HepG2 (cell line): ENCODE measurements at regions not wholly inside any gene's neighbourhood (a gene's known extent, or its start where the extent isn't known, plus 50 kb on each side); places are given as distances from the start of the nearest gene placed in this dataset.

Experiments used
- ATAC-seq: fragments of 200-7000 bp; cut with Tn5 transposase; 3 replicates; pipeline ENCODE4 v1.9.1; 2020; ENCODE audit warnings: mild to moderate bottlenecking, moderate library complexity
- BruUV-seq: library from RNA; stranded (reverse); fragments of 400-500 nt; replicated peaks from 2 replicates; lab custom pipeline; 2021; lab: Mats Ljungman, UMichigan
- CTCF ChIA-PET: fragments of 300-600 bp; formaldehyde crosslinking; extraction: SDS; loops from one replicate; lab custom pipeline; 2021; ENCODE audit warnings: low total read pairs, inconsistent platforms, low intra/inter-chr PET ratio; lab: Yijun Ruan, JAX
- POLR2A ChIA-PET: fragments of 350-600 bp; sonication (Branson Sonifier 250); formaldehyde crosslinking; loops from one replicate; lab custom pipeline; 2020; ENCODE audit warnings: antibody characterized with exemption, inconsistent platforms; lab: Yijun Ruan, JAX
- DNase-seq: peaks from one replicate; pipeline ENCODE4 v3.0.0-alpha.2; 2015; ENCODE audit warnings: low spot score
- FAIRE-seq: peaks from 3 replicates; lab custom pipeline; 2011; peaks lifted over from hg19 to GRCh38; lab: Jason Lieb, UNC
- H2AFZ ChIP-seq: one replicate; pipeline ENCODE4 v1.6.1; 2011; ENCODE audit warnings: low read length, inconsistent platforms
- H3K27ac ChIP-seq: fragments of 300-600 bp; 3 replicates; pipeline ENCODE4 v1.8.0; 2011; ENCODE audit warnings: mixed run types, mild to moderate bottlenecking, mixed read lengths, low read length, inconsistent platforms; ENCODE audit not compliant: insufficient read depth; ENCODE audit errors: extremely low read length
- H3K27me3 ChIP-seq, 2 experiments: fragments of 200-600 bp in 1 of 2; 2 replicates in 1 of 2; 3 replicates in 1 of 2; pipeline versions ENCODE4 v1.6.0 to v1.8.0; 2011; ENCODE audit warnings: low read length in 2 of 2, mild to moderate bottlenecking in 2 of 2, moderate library complexity in 2 of 2, inconsistent platforms in 1 of 2; ENCODE audit not compliant: insufficient read depth in 2 of 2, control insufficient read depth in 1 of 2
- H3K36me3 ChIP-seq, 2 experiments: fragments of 200-600 bp in 1 of 2; replicated peaks in 1 of 2; 2 replicates in 1 of 2; 3 replicates in 1 of 2; pipeline versions ENCODE4 v1.5.1 to v1.8.0; 2011; ENCODE audit warnings: low read length in 2 of 2, inconsistent platforms in 1 of 2; ENCODE audit not compliant: insufficient read depth in 2 of 2, control insufficient read depth in 1 of 2
- H3K4me1 ChIP-seq: 2 replicates; pipeline ENCODE4 v1.5.1; 2012; ENCODE audit warnings: low read length, inconsistent platforms; ENCODE audit not compliant: insufficient read depth
- H3K4me2 ChIP-seq: 2 replicates; pipeline ENCODE4 v1.6.0; 2011; ENCODE audit warnings: low read depth, low read length, inconsistent platforms
- H3K4me3 ChIP-seq, 3 experiments: fragments of 200-600 bp in 1 of 3; sonication (generic), shearing (Covaris generic) in 1 of 3; replicated peaks in 1 of 3; 2 replicates each; pipeline ENCODE4 v1.5.1; 2011 to 2016; ENCODE audit warnings: low read length in 3 of 3, inconsistent platforms in 2 of 3, low read depth in 2 of 3, mild to moderate bottlenecking in 2 of 3, control low read depth in 1 of 3, mixed read lengths in 1 of 3; ENCODE audit not compliant: insufficient read depth in 1 of 3
- H3K79me2 ChIP-seq: one replicate; pipeline ENCODE4 v1.6.1; 2011; ENCODE audit warnings: low read length, inconsistent platforms; ENCODE audit not compliant: insufficient read depth
- H3K9ac ChIP-seq: 2 replicates; pipeline ENCODE4 v1.6.0; 2011; ENCODE audit warnings: mild to moderate bottlenecking, low read depth, low read length, inconsistent platforms; ENCODE audit not compliant: insufficient read depth
- H3K9me3 ChIP-seq: 2 replicates; pipeline ENCODE4 v1.5.1; 2012; ENCODE audit warnings: mild to moderate bottlenecking, low read length
- H4K20me1 ChIP-seq: 2 replicates; pipeline ENCODE4 v1.6.0; 2011; ENCODE audit warnings: inconsistent platforms, mild to moderate bottlenecking, low read length, moderate library complexity; ENCODE audit not compliant: insufficient read depth
- CTCF ChIP-seq: sonication (generic); formaldehyde crosslinking; IDR thresholded peaks from 2 replicates; pipeline ENCODE4 v1.5.0; 2020; ENCODE audit warnings: mild to moderate bottlenecking, missing genetic modification reagents, moderate library complexity
- ESRRA ChIP-seq: sonication (generic); formaldehyde crosslinking; IDR thresholded peaks from 2 replicates; pipeline ENCODE4 v1.5.1; 2020; ENCODE audit warnings: mild to moderate bottlenecking, low read depth, missing genetic modification reagents
- HMGXB4 ChIP-seq, 2 experiments: sonication (generic) in 1 of 2; formaldehyde crosslinking in 1 of 2; IDR thresholded peaks; 2 replicates each; pipeline versions ENCODE4 v1.4.0 to v1.6.1; 2018 to 2020; ENCODE audit warnings: missing genetic modification reagents in 2 of 2, borderline replicate concordance in 1 of 2, low read depth in 1 of 2, mild to moderate bottlenecking in 1 of 2, missing biosample characterization in 1 of 2
- RAD21 ChIP-seq: fragments of 450-650 bp; formaldehyde crosslinking; IDR thresholded peaks from 2 replicates; pipeline ENCODE4 v1.5.0; 2020; ENCODE audit warnings: mild to moderate bottlenecking
- REXO4 ChIP-seq: sonication (generic); formaldehyde crosslinking; IDR thresholded peaks from 2 replicates; pipeline ENCODE4 v1.8.0; 2022; ENCODE audit warnings: missing genetic modification reagents, mild to moderate bottlenecking, borderline replicate concordance
- STAG1 ChIP-seq: sonication (generic); formaldehyde crosslinking; IDR thresholded peaks from 2 replicates; pipeline ENCODE4 v1.4.0; 2020; ENCODE audit warnings: missing genetic modification reagents
- TEAD3 ChIP-seq: optimal IDR thresholded peaks from 2 replicates; pipeline ENCODE3; 2016; ENCODE audit warnings: borderline replicate concordance
- THAP11 ChIP-seq: IDR thresholded peaks from 2 replicates; pipeline ENCODE4 v1.6.1; 2016; ENCODE audit warnings: missing biosample characterization, missing genetic modification reagents
- ZFYVE20 ChIP-seq: sonication (generic); formaldehyde crosslinking; IDR thresholded peaks from 2 replicates; pipeline ENCODE4 v1.8.0; 2023; ENCODE audit warnings: low read depth, mild to moderate bottlenecking, moderate library complexity, missing genetic modification reagents, borderline replicate concordance
- WGBS: methylation state at CpG from one replicate; pipeline ENCODE4 v1.1.6; 2017; ENCODE audit warnings: low lambda C conversion rate; 5-methylcytosine and 5-hydroxymethylcytosine counted together
- in situ Hi-C: cut with HindIII; loops from 2 replicates; pipeline ENCODE4 v1.10.0; 2017; ENCODE audit warnings: low pct_unique_long_range_greater_than_20kb; ENCODE audit not compliant: extremely low pct_ligation_motif_present
- intact Hi-C: fragments of 100-400 bp; cut with micrococcal nuclease; formaldehyde crosslinking; loops from one replicate; pipeline ENCODE4 v1.10.0; 2022; ENCODE audit not compliant: unreplicated experiment
- TF ChIP-seq, protein P1 (sequence below): sonication (generic); formaldehyde crosslinking; IDR thresholded peaks from 2 replicates; pipeline ENCODE4 v1.5.0; 2020; ENCODE audit warnings: mild to moderate bottlenecking, low read depth, missing genetic modification reagents, borderline replicate concordance
- TF ChIP-seq, protein P2 (sequence below): sonication (generic); formaldehyde crosslinking; IDR thresholded peaks from 2 replicates; pipeline ENCODE4 v1.5.0; 2020; ENCODE audit warnings: mild to moderate bottlenecking, missing genetic modification reagents

GRCh38 chr6:33967966-33968724 is 164.3 kb upstream of the MLN start:
- Histone ChIP-seq H3K4me1 (no peaks in the 10 kb centered on the region), H3K79me2 (no peaks in the 10 kb centered on the region), H3K27ac (no peak overlapping the region), H4K20me1 (no peaks in the 10 kb centered on the region), H3K36me3 (no peaks in the 10 kb centered on the region), H2AFZ (no peak overlapping the region), H3K4me3 (no peak overlapping the region), H3K9me3 (no peaks in the 10 kb centered on the region), H3K4me2 (no peak overlapping the region), H3K27me3 (peaks cover 0 to 25% of the 10 kb centered on the region in 2 experiments; a peak in 2 of 5 replicates), H3K9ac (no peak overlapping the region)
- intact Hi-C loops: loop anchor here (1.0 to 5.0 kb wide), 2 partner anchors 36 to 59 kb away; no protein-coding TSS in a partner anchor
- BruUV-seq: no TSS peak
- peak; percentile 87 for FAIRE-seq
- ATAC-seq: peak; percentile 96
- 2% methylated on average over 3 of the region's 3 CpGs for WGBS
- CTCF ChIA-PET: interaction anchor here (0.7 to 1.8 kb wide), 3 partner anchors 58 to 187 kb away, joined by 3 to 32 read pairs (median 3); no protein-coding TSS in a partner anchor
- POLR2A ChIA-PET: no interaction called here
- in situ Hi-C loops: loop anchor here (5.0 kb wide), 1 partner anchor 59 kb away; no protein-coding TSS in a partner anchor
- DNase-seq: peak; percentile 47
- TF ChIP-seq ESRRA (no peak), REXO4 (CRISPR knock-in tag) (no peak), TEAD3 (CRISPR knock-in tag) (peak; percentile 51), THAP11 (0 out of 2 replicates have a peak, but pooled peaks have one; percentile 17), HMGXB4 (CRISPR knock-in tag; IDR thresholded peaks at IDR 0.05; ENCODE audit: borderline replicate concordance in 1 of 2, low read depth in 1 of 2) (0 out of 4 replicates have a peak, but pooled peaks of 1 of the 2 experiments have one; percentile 25), ZFYVE20 (no peak), CTCF (CRISPR knock-in tag) (peak; percentile 80), RAD21 (CRISPR knock-in tag) (peak; percentile 84), STAG1 (CRISPR knock-in tag) (peak; percentile 90)
- TF ChIP-seq, protein P1, sequence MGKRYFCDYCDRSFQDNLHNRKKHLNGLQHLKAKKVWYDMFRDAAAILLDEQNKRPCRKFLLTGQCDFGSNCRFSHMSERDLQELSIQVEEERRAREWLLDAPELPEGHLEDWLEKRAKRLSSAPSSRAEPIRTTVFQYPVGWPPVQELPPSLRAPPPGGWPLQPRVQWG (CRISPR knock-in tag): no peak
- TF ChIP-seq, protein P2, sequence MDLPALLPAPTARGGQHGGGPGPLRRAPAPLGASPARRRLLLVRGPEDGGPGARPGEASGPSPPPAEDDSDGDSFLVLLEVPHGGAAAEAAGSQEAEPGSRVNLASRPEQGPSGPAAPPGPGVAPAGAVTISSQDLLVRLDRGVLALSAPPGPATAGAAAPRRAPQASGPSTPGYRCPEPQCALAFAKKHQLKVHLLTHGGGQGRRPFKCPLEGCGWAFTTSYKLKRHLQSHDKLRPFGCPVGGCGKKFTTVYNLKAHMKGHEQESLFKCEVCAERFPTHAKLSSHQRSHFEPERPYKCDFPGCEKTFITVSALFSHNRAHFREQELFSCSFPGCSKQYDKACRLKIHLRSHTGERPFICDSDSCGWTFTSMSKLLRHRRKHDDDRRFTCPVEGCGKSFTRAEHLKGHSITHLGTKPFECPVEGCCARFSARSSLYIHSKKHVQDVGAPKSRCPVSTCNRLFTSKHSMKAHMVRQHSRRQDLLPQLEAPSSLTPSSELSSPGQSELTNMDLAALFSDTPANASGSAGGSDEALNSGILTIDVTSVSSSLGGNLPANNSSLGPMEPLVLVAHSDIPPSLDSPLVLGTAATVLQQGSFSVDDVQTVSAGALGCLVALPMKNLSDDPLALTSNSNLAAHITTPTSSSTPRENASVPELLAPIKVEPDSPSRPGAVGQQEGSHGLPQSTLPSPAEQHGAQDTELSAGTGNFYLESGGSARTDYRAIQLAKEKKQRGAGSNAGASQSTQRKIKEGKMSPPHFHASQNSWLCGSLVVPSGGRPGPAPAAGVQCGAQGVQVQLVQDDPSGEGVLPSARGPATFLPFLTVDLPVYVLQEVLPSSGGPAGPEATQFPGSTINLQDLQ: no peak
